HFFc6 (cell line): ENCODE measurements at regions not wholly inside any gene's neighbourhood (a gene's known extent, or its start where the extent isn't known, plus 50 kb on each side); places are given as distances from the start of the nearest gene placed in this dataset.

Experiments used
- DNase-seq: peaks from one replicate; pipeline ENCODE4 v3.0.0-alpha.2; 2018
- H3K27ac Mint-ChIP-seq: 2 replicates; pipeline ENCODE4 v1.8.0; 2020; ENCODE audit warnings: mild to moderate bottlenecking, mixed read lengths
- H3K27me3 Mint-ChIP-seq: 2 replicates; pipeline ENCODE4 v1.8.0; 2021; ENCODE audit warnings: mild to moderate bottlenecking, moderate library complexity, mixed read lengths; ENCODE audit not compliant: insufficient read depth
- H3K36me3 Mint-ChIP-seq: 2 replicates; pipeline ENCODE4 v1.8.0; 2021; ENCODE audit warnings: low read depth, mixed read lengths
- H3K4me1 Mint-ChIP-seq: 2 replicates; pipeline ENCODE4 v1.8.0; 2020; ENCODE audit warnings: low read depth, mixed read lengths
- H3K4me3 Mint-ChIP-seq: 2 replicates; pipeline ENCODE4 v1.8.0; 2020; ENCODE audit warnings: mild to moderate bottlenecking, moderate library complexity, mixed read lengths
- H3K9me3 Mint-ChIP-seq: 2 replicates; pipeline ENCODE4 v1.8.0; 2020; ENCODE audit warnings: mild to moderate bottlenecking, mixed read lengths
- CTCF ChIP-seq: fragments of 200-600 bp; sonication (generic); IDR thresholded peaks from 2 replicates; pipeline ENCODE4 v1.5.0; 2021; ENCODE audit warnings: antibody characterized with exemption, mild to moderate bottlenecking

- H3K9me3 Mint-ChIP-seq: peaks cover 12% of the 10 kb centered on the region
- no peak for TF ChIP-seq CTCF
- H3K36me3 Mint-ChIP-seq: peaks cover 15% of the 10 kb centered on the region
- no peak overlapping the region for H3K4me3 Mint-ChIP-seq
- H3K27me3 Mint-ChIP-seq: peaks cover 4% of the 10 kb centered on the region; the same call in 1 of the 2 replicates
- DNase-seq: no peak
- peaks cover 55% of the 10 kb centered on the region for H3K4me1 Mint-ChIP-seq
- H3K27ac Mint-ChIP-seq: no peak overlapping the region
Observed at GRCh38 chr20:4559906-4560305, 126.3 kb upstream of the PRNP start.

GRCh38 chr20:4559106-4559505 lies 127.2 kb upstream of the PRNP start:
- H3K27ac Mint-ChIP-seq: no peak overlapping the region
- no peak overlapping the region for H3K4me3 Mint-ChIP-seq
- TF ChIP-seq CTCF: no peak
- H3K36me3 Mint-ChIP-seq: peaks cover 10% of the 10 kb centered on the region
- no peak for DNase-seq
- H3K9me3 Mint-ChIP-seq: peaks cover 7% of the 10 kb centered on the region
- peaks cover 63% of the 10 kb centered on the region for H3K4me1 Mint-ChIP-seq
- H3K27me3 Mint-ChIP-seq: peaks cover 2% of the 10 kb centered on the region; the same call in 1 of the 2 replicates

- Mint-ChIP-seq H3K9me3 (0 out of 2 replicates have a peak, but pooled peaks cover 3% of the 10 kb centered on the region), H3K36me3 (peaks cover 5% of the 10 kb centered on the region), H3K4me1 (peaks cover 72% of the 10 kb centered on the region), H3K27ac (no peak overlapping the region), H3K27me3 (no peaks in the 10 kb centered on the region), H3K4me3 (no peak overlapping the region)
- TF ChIP-seq CTCF: no peak
- no peak for DNase-seq
Observed at GRCh38 chr20:4556781-4557180, 129.5 kb upstream of the PRNP start.

GRCh38 chr20:4555188-4555890 lies 130.9 kb upstream of the PRNP start:
- Mint-ChIP-seq H3K36me3 (peaks cover 5% of the 10 kb centered on the region), H3K4me1 (peaks cover 76% of the 10 kb centered on the region), H3K27ac (peak overlapping the region; percentile 81), H3K27me3 (no peaks in the 10 kb centered on the region), H3K4me3 (peak overlapping the region; percentile 29; the same call in 1 of the 2 replicates), H3K9me3 (0 out of 2 replicates have a peak, but pooled peaks cover 3% of the 10 kb centered on the region)
- TF ChIP-seq CTCF: no peak
- peak; percentile 77 for DNase-seq

DNA sequence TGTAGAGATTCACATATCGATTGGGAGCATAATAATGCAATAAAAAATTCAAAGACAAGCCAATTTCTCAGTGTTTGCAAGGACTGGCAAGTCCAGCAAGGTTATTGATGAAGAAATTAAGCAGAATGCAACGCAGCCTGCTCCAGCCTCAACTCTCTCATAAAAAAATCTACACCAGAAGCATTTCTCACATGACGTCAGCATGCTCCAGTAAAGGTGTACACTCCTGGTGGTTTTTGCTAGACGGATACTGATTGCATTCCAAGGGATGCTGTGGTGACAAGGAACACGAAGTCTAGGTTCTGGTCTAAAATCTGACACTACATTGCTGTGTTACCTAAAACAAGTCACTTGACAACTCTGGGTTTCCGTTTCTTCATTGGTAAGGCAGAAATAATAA lies 131.9 kb upstream of the PRNP start:
- Mint-ChIP-seq H3K9me3 (peaks cover 8% of the 10 kb centered on the region), H3K4me3 (no peak overlapping the region), H3K36me3 (peaks cover 10% of the 10 kb centered on the region), H3K4me1 (peaks cover 76% of the 10 kb centered on the region), H3K27ac (peak overlapping the region; percentile 81; the same call in 1 of the 2 replicates), H3K27me3 (no peaks in the 10 kb centered on the region)
- DNase-seq: no peak
- no peak for TF ChIP-seq CTCF
